ENCODE measurements at regions not wholly inside any gene's neighbourhood (a gene's known extent, or its start where the extent isn't known, plus 50 kb on each side); places are given as distances from the start of the nearest gene placed in this dataset.

DNA sequence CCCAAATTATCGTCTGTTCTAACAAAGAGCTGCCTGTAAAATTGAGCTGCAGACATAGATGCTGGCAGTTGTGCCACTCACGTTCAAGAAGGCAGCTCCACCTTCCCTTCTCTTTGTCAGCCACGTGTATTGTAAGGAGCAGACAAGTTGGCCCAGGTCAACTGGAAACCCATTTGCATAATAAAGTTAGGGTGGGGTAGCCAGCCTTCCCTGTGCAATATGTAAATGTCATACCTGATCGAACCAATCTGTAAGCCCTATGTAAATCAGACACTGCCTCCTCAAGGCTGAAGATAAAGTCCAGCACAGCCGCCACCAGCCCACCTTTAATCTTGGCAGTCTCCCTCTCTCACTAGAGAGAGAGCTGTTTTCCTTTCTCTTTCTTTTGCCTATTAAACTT is 117.2 kb downstream of the TMEM144 start:
- intact Hi-C loops (cut with micrococcal nuclease; ENCODE audit: unreplicated experiment): no loop called here
- CTCF ChIA-PET: no interaction called here
- in situ Hi-C loops (cut with HindIII; ENCODE audit: low pct_unique_long_range_greater_than_20kb, low sequenced_read_pairs): no loop called here

GRCh38 chr4:158331863-158332262 is 121.6 kb downstream of the TMEM144 start:
- no peak for ATAC-seq
- Histone ChIP-seq H3K9me3 (ENCODE audit: control insufficient read depth, insufficient read depth, low read depth, low read length) (no peaks in the 10 kb centered on the region), H3K4me1 (ENCODE audit: control insufficient read depth, insufficient read depth, low read length) (no peaks in the 10 kb centered on the region), H3K27ac (ENCODE audit: low read length) (no peak overlapping the region), H3K4me3 (ENCODE audit: low read depth in 2 of 2, low read length in 2 of 2) (no peak overlapping the region), H3K27me3 (ENCODE audit: control insufficient read depth, insufficient read depth, low read length) (no peaks in the 10 kb centered on the region), H3K36me3 (ENCODE audit: control insufficient read depth, insufficient read depth, low read length) (no peaks in the 10 kb centered on the region)
- in situ Hi-C loops (cut with HindIII; ENCODE audit: low pct_unique_long_range_greater_than_20kb, low sequenced_read_pairs): no loop called here
- ChIA-PET CTCF (no interaction called here), POLR2A (no interaction called here)
- no peak for TF ChIP-seq TCF7L2 (IDR thresholded peaks at IDR 0.05; ENCODE audit: low read depth, low read length)
- no peak for TF ChIP-seq SIN3A (IDR thresholded peaks at IDR 0.05; ENCODE audit: borderline replicate concordance, insufficient read depth, low read depth, low read length)
- TF ChIP-seq CTCF (IDR thresholded peaks at IDR 0.05): no peak
- no peak for TF ChIP-seq POLR2AphosphoS5 (IDR thresholded peaks at IDR 0.05; ENCODE audit: low read depth, low read length)
- TF ChIP-seq, protein P1, sequence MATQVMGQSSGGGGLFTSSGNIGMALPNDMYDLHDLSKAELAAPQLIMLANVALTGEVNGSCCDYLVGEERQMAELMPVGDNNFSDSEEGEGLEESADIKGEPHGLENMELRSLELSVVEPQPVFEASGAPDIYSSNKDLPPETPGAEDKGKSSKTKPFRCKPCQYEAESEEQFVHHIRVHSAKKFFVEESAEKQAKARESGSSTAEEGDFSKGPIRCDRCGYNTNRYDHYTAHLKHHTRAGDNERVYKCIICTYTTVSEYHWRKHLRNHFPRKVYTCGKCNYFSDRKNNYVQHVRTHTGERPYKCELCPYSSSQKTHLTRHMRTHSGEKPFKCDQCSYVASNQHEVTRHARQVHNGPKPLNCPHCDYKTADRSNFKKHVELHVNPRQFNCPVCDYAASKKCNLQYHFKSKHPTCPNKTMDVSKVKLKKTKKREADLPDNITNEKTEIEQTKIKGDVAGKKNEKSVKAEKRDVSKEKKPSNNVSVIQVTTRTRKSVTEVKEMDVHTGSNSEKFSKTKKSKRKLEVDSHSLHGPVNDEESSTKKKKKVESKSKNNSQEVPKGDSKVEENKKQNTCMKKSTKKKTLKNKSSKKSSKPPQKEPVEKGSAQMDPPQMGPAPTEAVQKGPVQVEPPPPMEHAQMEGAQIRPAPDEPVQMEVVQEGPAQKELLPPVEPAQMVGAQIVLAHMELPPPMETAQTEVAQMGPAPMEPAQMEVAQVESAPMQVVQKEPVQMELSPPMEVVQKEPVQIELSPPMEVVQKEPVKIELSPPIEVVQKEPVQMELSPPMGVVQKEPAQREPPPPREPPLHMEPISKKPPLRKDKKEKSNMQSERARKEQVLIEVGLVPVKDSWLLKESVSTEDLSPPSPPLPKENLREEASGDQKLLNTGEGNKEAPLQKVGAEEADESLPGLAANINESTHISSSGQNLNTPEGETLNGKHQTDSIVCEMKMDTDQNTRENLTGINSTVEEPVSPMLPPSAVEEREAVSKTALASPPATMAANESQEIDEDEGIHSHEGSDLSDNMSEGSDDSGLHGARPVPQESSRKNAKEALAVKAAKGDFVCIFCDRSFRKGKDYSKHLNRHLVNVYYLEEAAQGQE (IDR thresholded peaks at IDR 0.05; ENCODE audit: insufficient read depth in 1 of 2, low read depth in 2 of 2, low read length in 1 of 2): no peak
- no TSS peak for BruUV-seq (replicated peaks)
- intact Hi-C loops (cut with micrococcal nuclease; ENCODE audit: unreplicated experiment): no loop called here
- DNase-seq (ENCODE audit: low read depth, low spot score): no peak

More for the DNA sequence above, 117.2 kb downstream of the TMEM144 start:
- H3K27me3 ChIP-seq (ENCODE audit: control insufficient read depth, insufficient read depth, low read length): no peaks in the 10 kb centered on the region
- H3K36me3 ChIP-seq (ENCODE audit: control insufficient read depth, insufficient read depth, low read length): no peaks in the 10 kb centered on the region
- ATAC-seq: no peak
- H3K4me1 ChIP-seq (ENCODE audit: control insufficient read depth, insufficient read depth, low read length): no peaks in the 10 kb centered on the region
- POLR2A ChIA-PET: no interaction called here
- TF ChIP-seq, protein P1 (IDR thresholded peaks at IDR 0.05; ENCODE audit: insufficient read depth in 1 of 2, low read depth in 2 of 2, low read length in 1 of 2): no peak
- TF ChIP-seq POLR2AphosphoS5 (IDR thresholded peaks at IDR 0.05; ENCODE audit: low read depth, low read length): no peak
- no peak for TF ChIP-seq CTCF (IDR thresholded peaks at IDR 0.05)
- TF ChIP-seq SIN3A (IDR thresholded peaks at IDR 0.05; ENCODE audit: borderline replicate concordance, insufficient read depth, low read depth, low read length): no peak
- no TSS peak for BruUV-seq (replicated peaks)
- no peaks in the 10 kb centered on the region for H3K9me3 ChIP-seq (ENCODE audit: control insufficient read depth, insufficient read depth, low read depth, low read length)
- DNase-seq (ENCODE audit: low read depth, low spot score): no peak
- H3K4me3 ChIP-seq (ENCODE audit: low read depth in 2 of 2, low read length in 2 of 2): no peak overlapping the region
- H3K27ac ChIP-seq (ENCODE audit: low read length): no peak overlapping the region

Measured in Panc1 (cell line).